ENCODE measurements at regions not wholly inside any gene's neighbourhood (a gene's known extent, or its start where the extent isn't known, plus 50 kb on each side); places are given as distances from the start of the nearest gene placed in this dataset.

GRCh38 chr4:81350040-81350439 is 121.7 kb downstream of the RASGEF1B start:
- intact Hi-C loops (cut with DNase I), result no loop called here
- no peak for ATAC-seq

GRCh38 chr4:81348778-81349094 is 123.0 kb downstream of the RASGEF1B start:
- Histone ChIP-seq H3K4me1 (no peaks in the 10 kb centered on the region), H3K9me3 (no peaks in the 10 kb centered on the region), H3K27me3 (no peaks in the 10 kb centered on the region), H3K4me3 (no peak overlapping the region), H3K36me3 (no peaks in the 10 kb centered on the region), H3K27ac (no peak overlapping the region)
- DNase-seq (no peak), ATAC-seq (no peak)
- TF ChIP-seq CTCF (IDR thresholded peaks at IDR 0.05), result no peak
- intact Hi-C loops (cut with DNase I), result no loop called here

More at GRCh38 chr4:81350040-81350439, 121.7 kb downstream of the RASGEF1B start:
- Histone ChIP-seq H3K27me3 (no peaks in the 10 kb centered on the region), H3K27ac (no peak overlapping the region), H3K9me3 (no peaks in the 10 kb centered on the region), H3K36me3 (no peaks in the 10 kb centered on the region), H3K4me1 (no peaks in the 10 kb centered on the region), H3K4me3 (no peak overlapping the region)
- no peak for DNase-seq
- no peak for TF ChIP-seq CTCF (IDR thresholded peaks at IDR 0.05)

- DNase-seq (no peak), ATAC-seq (no peak)
- no peak overlapping the region for H3K4me3 ChIP-seq
- no peak for TF ChIP-seq CTCF (IDR thresholded peaks at IDR 0.05)
- no peaks in the 10 kb centered on the region for H3K27me3 ChIP-seq
- H3K27ac ChIP-seq, result no peak overlapping the region
- no peaks in the 10 kb centered on the region for H3K4me1 ChIP-seq
- H3K36me3 ChIP-seq, result no peaks in the 10 kb centered on the region
- H3K9me3 ChIP-seq, result no peaks in the 10 kb centered on the region
- intact Hi-C loops (cut with DNase I), result no loop called here
Observed at GRCh38 chr4:81348086-81348777, 123.5 kb downstream of the RASGEF1B start.

GRCh38 chr4:81346719-81347118 is 125.0 kb downstream of the RASGEF1B start:
- no peak for ATAC-seq
- no peaks in the 10 kb centered on the region for H3K9me3 ChIP-seq
- H3K36me3 ChIP-seq, result no peaks in the 10 kb centered on the region
- no peak overlapping the region for H3K27ac ChIP-seq
- no peaks in the 10 kb centered on the region for H3K27me3 ChIP-seq
- intact Hi-C loops (cut with DNase I), result no loop called here
- no peak overlapping the region for H3K4me3 ChIP-seq
- TF ChIP-seq CTCF (IDR thresholded peaks at IDR 0.05), result no peak
- no peak for DNase-seq
- no peaks in the 10 kb centered on the region for H3K4me1 ChIP-seq

- DNase-seq (no peak), ATAC-seq (no peak)
- Histone ChIP-seq H3K36me3 (no peaks in the 10 kb centered on the region), H3K27me3 (no peaks in the 10 kb centered on the region), H3K27ac (no peak overlapping the region), H3K9me3 (no peaks in the 10 kb centered on the region), H3K4me3 (no peak overlapping the region), H3K4me1 (no peaks in the 10 kb centered on the region)
- intact Hi-C loops (cut with DNase I), result no loop called here
- TF ChIP-seq CTCF (IDR thresholded peaks at IDR 0.05), result no peak
Observed at GRCh38 chr4:81343536-81343935, 128.2 kb downstream of the RASGEF1B start.

GRCh38 chr4:81343046-81343445 is 128.0 kb upstream of the PRKG2 start:
- DNase-seq, result no peak
- Histone ChIP-seq H3K4me1 (no peaks in the 10 kb centered on the region), H3K36me3 (no peaks in the 10 kb centered on the region), H3K27me3 (no peaks in the 10 kb centered on the region), H3K9me3 (no peaks in the 10 kb centered on the region), H3K4me3 (no peak overlapping the region), H3K27ac (no peak overlapping the region)
- intact Hi-C loops (cut with DNase I), result no loop called here
- no peak for ATAC-seq
- TF ChIP-seq CTCF (IDR thresholded peaks at IDR 0.05), result no peak
